ENCODE measurements at regions not wholly inside any gene's neighbourhood (a gene's known extent, or its start where the extent isn't known, plus 50 kb on each side); places are given as distances from the start of the nearest gene placed in this dataset.

- TF ChIP-seq POLR2A (IDR thresholded peaks at IDR 0.05; ENCODE audit: low read depth, low read length) (no peak), POLR2AphosphoS5 (IDR thresholded peaks at IDR 0.05; ENCODE audit: low read depth, low read length) (no peak), TAF1 (IDR thresholded peaks at IDR 0.05; ENCODE audit: low read depth, low read length) (no peak), SPI1 (IDR thresholded peaks at IDR 0.05; ENCODE audit: low read depth, low read length) (no peak), POU2F2 (IDR thresholded peaks at IDR 0.05; ENCODE audit: low read depth, low read length) (no peak)
Measured at GRCh38 chr11:15406851-15407351, 292.2 kb downstream of the INSC start.
